Central memory CD8-positive, alpha-beta T cell (primary cell): ENCODE measurements at regions not wholly inside any gene's neighbourhood (a gene's known extent, or its start where the extent isn't known, plus 50 kb on each side); places are given as distances from the start of the nearest gene placed in this dataset.
"Not testable (repeated sequence)": the region's sequence is repeated elsewhere in the genome, so short reads cannot be mapped to it uniquely, and the experiment has no call there.

ENCODE experiments used
- ATAC-seq: fragments of 150-1000 bp; cut with Tn5 transposase; replicated peaks from 2 replicates; pipeline ENCODE4 v1.10.0; 2022; ENCODE audit warnings: mild to moderate bottlenecking, moderate FRiP score, moderate number of reproducible peaks; ENCODE audit not compliant: poor library complexity, severe bottlenecking; ENCODE audit errors: extremely low read depth
- DNase-seq, 2 donors: peaks; one replicate each; pipeline ENCODE4 v3.0.0; 2021; ENCODE audit warnings: low spot score in 2 of 2
- H3K27ac Mint-ChIP-seq: one replicate; pipeline ENCODE4 v1.8.0; 2022; ENCODE audit warnings: low read depth, mild to moderate bottlenecking, moderate library complexity, mixed read lengths
- H3K27me3 Mint-ChIP-seq: one replicate; pipeline ENCODE4 v1.8.0; 2022; ENCODE audit warnings: mixed read lengths
- H3K36me3 Mint-ChIP-seq: one replicate; pipeline ENCODE4 v1.8.0; 2022; ENCODE audit warnings: mild to moderate bottlenecking, moderate library complexity, mixed read lengths; ENCODE audit not compliant: insufficient read depth
- H3K4me1 Mint-ChIP-seq: one replicate; pipeline ENCODE4 v1.8.0; 2022; ENCODE audit warnings: mixed read lengths
- H3K4me3 Mint-ChIP-seq: one replicate; pipeline ENCODE4 v1.8.0; 2022; ENCODE audit warnings: mild to moderate bottlenecking, moderate library complexity, mixed read lengths
- H3K9me3 Mint-ChIP-seq: one replicate; pipeline ENCODE4 v1.8.0; 2022; ENCODE audit warnings: mixed read lengths

DNA sequence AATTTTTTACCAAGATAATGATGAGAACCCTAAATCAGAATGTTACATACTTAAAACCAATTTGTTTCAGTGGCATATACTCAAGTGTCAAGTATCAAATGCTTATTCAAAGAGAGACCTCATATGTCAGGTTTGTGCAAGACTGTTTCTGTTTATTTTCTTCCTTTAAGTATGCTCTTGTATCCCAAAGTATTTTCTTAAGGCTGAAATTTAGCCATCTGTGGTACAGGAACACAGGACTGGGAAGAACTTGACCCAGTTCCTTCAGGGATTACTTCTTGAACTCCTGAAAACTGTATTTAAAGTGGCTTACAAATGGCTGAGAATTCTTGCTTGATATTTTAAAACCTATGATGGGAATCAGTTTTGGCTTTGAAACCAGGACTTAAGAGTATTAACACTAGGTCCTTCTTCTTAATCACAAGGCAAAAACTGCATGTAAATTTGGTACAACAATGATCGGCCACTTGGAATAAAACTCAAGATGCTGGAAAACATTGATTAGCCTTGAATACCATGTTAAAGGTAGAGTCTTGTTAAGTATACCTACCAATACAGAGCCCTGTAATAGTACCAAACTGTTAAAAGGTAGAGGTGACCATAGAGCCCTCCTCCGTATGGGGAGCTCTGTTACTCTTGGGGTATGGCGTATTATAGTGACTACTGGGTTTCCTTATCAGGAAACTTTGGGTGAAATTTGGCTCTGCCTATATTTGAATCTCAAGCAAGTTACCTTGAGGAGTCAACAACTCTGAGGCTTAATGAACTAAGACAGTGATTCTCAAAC, 95.9 kb downstream of the BLID start:
- H3K27ac Mint-ChIP-seq: no peak overlapping the region
- no peak overlapping the region for H3K4me3 Mint-ChIP-seq
- no peaks in the 10 kb centered on the region for H3K9me3 Mint-ChIP-seq
- no peak for ATAC-seq
- no peaks in the 10 kb centered on the region for H3K36me3 Mint-ChIP-seq
- no peaks in the 10 kb centered on the region for H3K4me1 Mint-ChIP-seq
- H3K27me3 Mint-ChIP-seq: no peaks in the 10 kb centered on the region
- no peak for DNase-seq

- peaks cover 5% of the 10 kb centered on the region for H3K9me3 Mint-ChIP-seq
- no peak for DNase-seq
- H3K4me1 Mint-ChIP-seq: no peaks in the 10 kb centered on the region
- no peaks in the 10 kb centered on the region for H3K36me3 Mint-ChIP-seq
- ATAC-seq: no peak
- H3K27me3 Mint-ChIP-seq: no peaks in the 10 kb centered on the region
- H3K4me3 Mint-ChIP-seq: no peak overlapping the region
- H3K27ac Mint-ChIP-seq: no peak overlapping the region
Measured at GRCh38 chr11:122007601-122008071, 108.4 kb downstream of the BLID start.

- peaks cover 19% of the 10 kb centered on the region for H3K27me3 Mint-ChIP-seq
- DNase-seq (no peak), ATAC-seq (no peak)
- H3K9me3 Mint-ChIP-seq: peaks cover 5% of the 10 kb centered on the region
- H3K4me3 Mint-ChIP-seq: no peak overlapping the region
- no peaks in the 10 kb centered on the region for H3K4me1 Mint-ChIP-seq
- H3K27ac Mint-ChIP-seq: no peak overlapping the region
- H3K36me3 Mint-ChIP-seq: no peaks in the 10 kb centered on the region
Measured at GRCh38 chr11:122004446-122004845, 111.6 kb downstream of the BLID start.

DNA sequence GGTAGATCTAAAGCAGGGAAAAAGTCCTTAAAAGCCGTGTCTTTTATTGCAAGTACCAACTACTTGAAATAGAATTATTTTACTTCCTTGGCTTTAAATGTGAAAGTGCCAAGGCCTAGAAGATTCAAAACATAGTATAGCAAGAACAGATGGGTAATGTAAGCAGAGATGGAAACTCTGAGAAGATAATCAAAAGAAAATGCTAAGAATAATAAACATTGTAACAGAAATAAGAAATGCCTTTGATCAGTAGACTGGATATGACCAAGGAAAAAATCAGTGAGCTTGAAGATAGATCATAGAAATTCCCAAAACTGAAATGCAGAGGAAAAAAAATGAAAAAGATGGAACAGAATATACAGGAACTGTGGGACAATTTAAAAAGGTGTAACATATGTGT, 113.1 kb downstream of the BLID start:
- H3K27me3 Mint-ChIP-seq: peaks cover 19% of the 10 kb centered on the region
- DNase-seq (no peak), ATAC-seq (no peak)
- peaks cover 5% of the 10 kb centered on the region for H3K9me3 Mint-ChIP-seq
- no peak overlapping the region for H3K27ac Mint-ChIP-seq
- no peaks in the 10 kb centered on the region for H3K36me3 Mint-ChIP-seq
- H3K4me1 Mint-ChIP-seq: no peaks in the 10 kb centered on the region
- H3K4me3 Mint-ChIP-seq: no peak overlapping the region

DNA sequence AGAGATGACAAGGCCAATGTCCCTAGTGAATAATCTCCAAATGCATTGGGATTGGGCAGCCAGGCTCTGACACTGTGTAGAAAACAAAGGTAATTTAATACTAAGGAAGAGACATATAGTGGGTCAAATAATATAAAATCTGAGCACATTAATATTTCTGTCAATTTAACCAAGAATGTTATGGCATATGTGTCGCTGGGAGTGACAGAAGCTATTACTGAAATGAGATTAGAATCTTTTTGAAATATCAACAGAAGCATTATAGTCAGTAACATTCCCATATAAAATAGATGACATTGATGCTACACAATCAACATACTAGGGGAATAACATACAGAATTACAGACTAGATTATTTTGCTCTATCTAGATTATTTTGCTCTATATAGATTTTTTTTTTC, 114.0 kb downstream of the BLID start:
- ATAC-seq (no peak), DNase-seq (no peak)
- Mint-ChIP-seq H3K36me3 (no peaks in the 10 kb centered on the region), H3K27me3 (peaks cover 19% of the 10 kb centered on the region), H3K9me3 (peaks cover 5% of the 10 kb centered on the region), H3K4me1 (no peaks in the 10 kb centered on the region), H3K4me3 (no peak overlapping the region), H3K27ac (no peak overlapping the region)

GRCh38 chr11:121999651-122000050, 116.4 kb downstream of the BLID start:
- peaks cover 2% of the 10 kb centered on the region for H3K36me3 Mint-ChIP-seq
- peaks cover 19% of the 10 kb centered on the region for H3K27me3 Mint-ChIP-seq
- ATAC-seq (no peak), DNase-seq (no peak)
- H3K4me1 Mint-ChIP-seq: no peaks in the 10 kb centered on the region
- H3K4me3 Mint-ChIP-seq: no peak overlapping the region
- H3K27ac Mint-ChIP-seq: no peak overlapping the region
- H3K9me3 Mint-ChIP-seq: peaks cover 5% of the 10 kb centered on the region

DNA sequence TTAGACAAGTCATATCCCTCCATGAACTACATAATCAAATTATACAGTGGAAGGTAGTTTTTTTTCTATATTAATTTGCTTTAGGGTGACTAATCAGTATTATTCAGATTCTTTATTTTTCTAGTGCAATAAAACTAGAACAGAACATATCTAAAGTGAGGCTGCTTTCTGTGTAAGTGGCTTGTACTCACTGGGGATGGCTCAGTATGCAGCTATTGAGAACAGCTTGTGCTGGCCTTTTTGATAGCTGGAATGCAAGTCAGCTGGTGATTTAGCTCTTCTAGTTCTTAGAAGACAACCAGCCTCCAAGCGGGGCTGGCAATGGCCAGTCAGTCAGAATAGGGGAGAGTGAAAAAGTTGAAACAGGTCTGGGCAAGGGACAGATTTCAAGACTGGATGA, 119.4 kb downstream of the BLID start:
- H3K9me3 Mint-ChIP-seq: no peaks in the 10 kb centered on the region
- peaks cover 2% of the 10 kb centered on the region for H3K36me3 Mint-ChIP-seq
- DNase-seq (no peak), ATAC-seq (no peak)
- H3K4me3 Mint-ChIP-seq: no peak overlapping the region
- H3K4me1 Mint-ChIP-seq: no peaks in the 10 kb centered on the region
- H3K27me3 Mint-ChIP-seq: peaks cover 15% of the 10 kb centered on the region
- no peak overlapping the region for H3K27ac Mint-ChIP-seq

- Mint-ChIP-seq H3K4me3 (no peak overlapping the region), H3K27me3 (no peaks in the 10 kb centered on the region), H3K36me3 (no peaks in the 10 kb centered on the region), H3K27ac (no peak overlapping the region), H3K9me3 (no peaks in the 10 kb centered on the region), H3K4me1 (no peaks in the 10 kb centered on the region)
- ATAC-seq (no peak), DNase-seq (no peak)
Measured at GRCh38 chr11:121983901-121984300, 132.1 kb downstream of the BLID start.

- H3K27ac Mint-ChIP-seq, H3K4me1 Mint-ChIP-seq, H3K4me3 Mint-ChIP-seq, ATAC-seq, H3K36me3 Mint-ChIP-seq, DNase-seq, H3K9me3 Mint-ChIP-seq: not testable (repeated sequence)
- peaks cover 27% of the 10 kb centered on the region for H3K27me3 Mint-ChIP-seq
Measured at GRCh38 chr11:121977914-121978313, 138.1 kb downstream of the BLID start.

DNA sequence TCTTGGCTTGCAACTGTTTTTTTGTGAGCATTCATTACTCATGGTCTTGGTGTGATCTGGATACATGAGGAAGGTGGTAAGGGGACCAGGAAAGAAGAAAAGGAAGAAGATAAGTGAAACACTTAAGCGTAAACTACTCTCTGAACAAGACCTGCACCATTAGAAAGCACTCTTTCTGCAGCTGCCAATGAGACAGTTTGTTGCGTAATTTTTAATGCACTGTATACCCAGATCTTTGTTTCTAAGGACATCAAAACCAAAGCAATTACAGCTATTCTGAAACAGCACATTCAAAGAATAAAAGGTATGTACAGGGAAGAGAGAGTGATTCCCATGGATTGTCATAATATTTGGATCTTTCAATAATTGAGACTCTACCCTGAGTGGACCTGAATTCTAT, 147.4 kb downstream of the BLID start:
- no peak overlapping the region for H3K27ac Mint-ChIP-seq
- no peak for DNase-seq
- H3K9me3 Mint-ChIP-seq: peaks cover 16% of the 10 kb centered on the region
- no peak for ATAC-seq
- H3K36me3 Mint-ChIP-seq: no peaks in the 10 kb centered on the region
- H3K4me1 Mint-ChIP-seq: no peaks in the 10 kb centered on the region
- H3K4me3 Mint-ChIP-seq: no peak overlapping the region
- H3K27me3 Mint-ChIP-seq: peaks cover 12% of the 10 kb centered on the region

DNA sequence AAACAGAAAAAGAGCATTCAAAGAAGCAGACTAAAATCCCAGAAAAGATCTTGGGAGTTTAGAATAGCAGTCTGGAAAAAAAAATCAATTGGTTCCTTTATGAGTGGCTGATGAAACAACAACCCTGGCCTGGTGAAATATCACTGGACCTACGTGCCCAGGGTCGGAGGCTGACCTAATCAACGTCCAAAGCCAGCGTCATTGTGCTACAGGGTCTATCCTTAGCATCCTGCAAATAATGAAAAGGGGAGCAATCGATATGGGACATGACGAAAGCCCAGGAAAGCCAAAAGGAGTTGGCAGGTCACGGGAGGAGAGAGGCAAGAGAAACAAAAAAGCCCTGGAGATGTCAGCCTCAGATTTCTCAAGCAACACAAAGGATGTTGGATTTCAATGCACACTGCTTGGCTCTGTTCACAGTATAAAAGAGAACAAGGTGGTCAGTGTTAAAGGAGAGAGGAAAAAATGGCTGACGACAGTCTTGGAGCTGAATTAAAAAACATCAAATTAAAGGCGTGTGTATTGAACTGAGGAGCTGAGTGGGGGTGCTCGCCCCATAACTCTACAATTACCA, 148.8 kb downstream of the BLID start:
- no peak for ATAC-seq
- Mint-ChIP-seq H3K36me3 (no peaks in the 10 kb centered on the region), H3K4me3 (no peak overlapping the region), H3K27ac (no peak overlapping the region), H3K4me1 (no peaks in the 10 kb centered on the region), H3K27me3 (peaks cover 25% of the 10 kb centered on the region), H3K9me3 (peaks cover 12% of the 10 kb centered on the region)
- DNase-seq: no peak

DNA sequence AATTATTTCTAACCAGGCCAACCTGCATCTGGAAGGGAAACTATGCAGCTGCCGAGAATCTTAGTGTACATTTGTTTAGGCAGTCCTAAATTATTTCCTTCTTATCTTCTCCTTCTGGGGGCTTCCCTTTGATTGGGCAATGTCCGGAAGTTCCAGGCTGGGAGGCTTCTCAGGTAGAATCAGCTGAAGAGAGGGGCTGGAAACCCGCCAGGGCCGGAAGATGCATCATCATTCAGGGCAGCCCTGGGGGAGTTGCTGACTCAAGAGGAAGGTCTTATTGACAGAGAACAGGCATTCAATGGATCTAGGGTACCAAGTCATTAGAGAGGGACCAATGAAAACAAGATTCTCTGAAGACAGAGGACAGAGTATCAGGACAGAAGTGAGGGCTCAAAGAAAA, 150.7 kb downstream of the BLID start:
- no peak for ATAC-seq
- no peak overlapping the region for H3K4me3 Mint-ChIP-seq

DNA sequence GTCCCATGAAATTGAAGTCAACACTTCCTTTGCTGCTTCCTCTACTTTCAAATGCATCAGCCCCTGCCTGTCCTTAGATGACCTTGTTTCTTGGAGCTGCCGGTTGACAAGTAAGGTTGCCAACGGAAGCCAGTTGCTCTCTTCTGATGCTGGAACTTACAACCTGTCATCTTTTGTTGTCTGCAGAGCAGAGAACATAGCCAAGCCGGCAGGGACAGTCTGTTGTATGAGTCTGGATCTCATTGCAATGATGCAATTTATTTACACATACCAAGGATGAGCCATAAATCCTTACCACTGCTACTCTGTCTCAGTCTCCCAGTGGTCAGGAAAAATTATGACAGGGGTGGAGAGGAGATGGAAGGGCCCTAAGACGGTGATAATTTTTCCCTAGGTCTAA, 151.4 kb downstream of the BLID start:
- Mint-ChIP-seq H3K27me3 (peaks cover 29% of the 10 kb centered on the region), H3K4me1 (no peaks in the 10 kb centered on the region), H3K27ac (no peak overlapping the region), H3K36me3 (no peaks in the 10 kb centered on the region), H3K9me3 (peaks cover 12% of the 10 kb centered on the region), H3K4me3 (no peak overlapping the region)
- DNase-seq (no peak), ATAC-seq (no peak)

More for the DNA sequence above, 150.7 kb downstream of the BLID start:
- Mint-ChIP-seq H3K36me3 (no peaks in the 10 kb centered on the region), H3K27me3 (peaks cover 29% of the 10 kb centered on the region), H3K4me1 (no peaks in the 10 kb centered on the region), H3K27ac (no peak overlapping the region), H3K9me3 (peaks cover 12% of the 10 kb centered on the region)
- DNase-seq: no peak
